Liver (tissue), 8 donors: ENCODE measurements at regions not wholly inside any gene's neighbourhood (a gene's known extent, or its start where the extent isn't known, plus 50 kb on each side); places are given as distances from the start of the nearest gene placed in this dataset.

Source experiments
- DNase-seq: peaks from one replicate; pipeline ENCODE4 v3.0.0-alpha.2; 2017; ENCODE audit warnings: low spot score
- H3K27ac ChIP-seq, 2 donors: one replicate each; pipeline ENCODE4 v1.7.0; 2013; ENCODE audit warnings: inconsistent platforms in 2 of 2, low read length in 2 of 2, control low read depth in 1 of 2, low read depth in 1 of 2, mild to moderate bottlenecking in 1 of 2
- H3K27me3 ChIP-seq, 4 donors: one replicate each; pipeline versions ENCODE4 v1.6.1 to v1.7.0; 2013; ENCODE audit warnings: low read length in 3 of 4, inconsistent platforms in 1 of 4, mild to moderate bottlenecking in 1 of 4, moderate library complexity in 1 of 4; ENCODE audit not compliant: control insufficient read depth in 4 of 4, insufficient read depth in 4 of 4
- H3K36me3 ChIP-seq, 4 donors: one replicate each; pipeline versions ENCODE4 v1.6.1 to v1.7.0; 2013; ENCODE audit warnings: low read length in 3 of 4, mild to moderate bottlenecking in 3 of 4, low read depth in 1 of 4, moderate library complexity in 1 of 4; ENCODE audit not compliant: control insufficient read depth in 4 of 4, insufficient read depth in 3 of 4
- H3K4me1 ChIP-seq, 4 donors: one replicate each; pipeline versions ENCODE4 v1.6.1 to v1.7.0; 2013; ENCODE audit warnings: low read length in 3 of 4, mild to moderate bottlenecking in 3 of 4, moderate library complexity in 1 of 4; ENCODE audit not compliant: control insufficient read depth in 4 of 4, insufficient read depth in 4 of 4
- H3K4me3 ChIP-seq, 3 donors: one replicate each; pipeline versions ENCODE4 v1.6.1 to v1.7.0; 2013; ENCODE audit warnings: low read length in 3 of 3, control low read depth in 1 of 3, low read depth in 1 of 3, mild to moderate bottlenecking in 1 of 3
- H3K9ac ChIP-seq, 2 donors: one replicate each; pipeline ENCODE4 v1.7.0; 2013; ENCODE audit warnings: low read length in 2 of 2, mild to moderate bottlenecking in 2 of 2, moderate library complexity in 2 of 2, control low read depth in 1 of 2, low read depth in 1 of 2
- H3K9me3 ChIP-seq, 4 donors: one replicate each; pipeline versions ENCODE4 v1.6.1 to v1.7.0; 2013; ENCODE audit warnings: low read length in 3 of 4; ENCODE audit not compliant: control insufficient read depth in 4 of 4
- CTCF ChIP-seq: fragments of 150-350 bp; IDR thresholded peaks from 2 replicates; pipeline ENCODE4 v1.5.1; 2017; ENCODE audit warnings: improper control_type of control experiment, low read depth, low read length; ENCODE audit not compliant: missing input control
- EGR1 ChIP-seq, 2 donors: IDR thresholded peaks; 2 replicates each; pipeline ENCODE4 v1.6.1; 2016 to 2018; ENCODE audit warnings: antibody characterized with exemption in 2 of 2, low read depth in 2 of 2
- FOXA1 ChIP-seq: IDR thresholded peaks from 2 replicates; pipeline ENCODE4 v1.6.1; 2016; ENCODE audit warnings: antibody characterized with exemption
- GABPA ChIP-seq, 2 donors: IDR thresholded peaks in 1 of 2; conservative IDR thresholded peaks in 1 of 2; 2 replicates each; pipeline ENCODE4 v1.6.1; 2016; ENCODE audit warnings: antibody characterized with exemption in 2 of 2, mild to moderate bottlenecking in 1 of 2, moderate library complexity in 1 of 2
- HNF4A ChIP-seq, 2 donors: conservative IDR thresholded peaks; 2 replicates each; pipeline ENCODE4 v1.6.1; 2016; ENCODE audit warnings: antibody characterized with exemption in 2 of 2, mild to moderate bottlenecking in 2 of 2
- HNF4G ChIP-seq: IDR thresholded peaks from 2 replicates; pipeline ENCODE4 v1.6.1; 2016; ENCODE audit warnings: antibody characterized with exemption
- JUND ChIP-seq, 2 donors: IDR thresholded peaks; 2 replicates each; pipeline ENCODE4 v1.6.1; 2016; ENCODE audit warnings: antibody characterized with exemption in 2 of 2
- NR2F2 ChIP-seq: IDR thresholded peaks from 2 replicates; pipeline ENCODE4 v1.6.1; 2016; ENCODE audit warnings: antibody characterized with exemption
- RAD21 ChIP-seq, 2 donors: IDR thresholded peaks; 2 replicates each; pipeline ENCODE4 v1.6.1; 2016; ENCODE audit warnings: antibody characterized with exemption in 2 of 2, mild to moderate bottlenecking in 2 of 2
- RXRA ChIP-seq, 2 donors: IDR thresholded peaks; 2 replicates each; pipeline ENCODE4 v1.6.1; 2017 to 2018; ENCODE audit warnings: antibody characterized with exemption in 2 of 2, mild to moderate bottlenecking in 1 of 2
- SP1 ChIP-seq: IDR thresholded peaks from 2 replicates; pipeline ENCODE4 v1.6.1; 2018; ENCODE audit warnings: antibody characterized with exemption, mild to moderate bottlenecking
- TAF1 ChIP-seq: conservative IDR thresholded peaks from 2 replicates; pipeline ENCODE4 v1.6.1; 2016; ENCODE audit warnings: antibody characterized with exemption, mild to moderate bottlenecking
- YY1 ChIP-seq: IDR thresholded peaks from 2 replicates; pipeline ENCODE4 v1.6.1; 2016; ENCODE audit warnings: antibody characterized with exemption, mild to moderate bottlenecking
- ZBTB33 ChIP-seq: IDR thresholded peaks from 2 replicates; pipeline ENCODE4 v1.6.1; 2016; ENCODE audit warnings: antibody characterized with exemption
- WGBS: extraction: QIAGEN DNeasy Blood & Tissue Kit; methylation state at CpG from one replicate; pipeline ENCODE4 v1.1.7; 2013; 5-methylcytosine and 5-hydroxymethylcytosine counted together
- TF ChIP-seq, protein P1 (sequence below): IDR thresholded peaks from 2 replicates; pipeline ENCODE4 v1.6.1; 2016; ENCODE audit warnings: antibody characterized with exemption
- TF ChIP-seq, protein P2 (sequence below): IDR thresholded peaks from 2 replicates; pipeline ENCODE4 v1.6.1; 2016; ENCODE audit warnings: antibody characterized with exemption
- donor health status: healthy.
- donor health status: healthy.
- donor health status: healthy.
- donor health status: healthy.
- donor health status: healthy.

- no peaks in the 10 kb centered on the region for H3K36me3 ChIP-seq
- TF ChIP-seq NR2F2 (peak; percentile 47), RAD21 (IDR thresholded peaks at IDR 0.05) (no peak)
- DNase-seq, result no peak
- 86% methylated on average over 9 of the region's 9 CpGs for WGBS
- H3K27ac ChIP-seq, result no peak overlapping the region
- no peak overlapping the region for H3K4me3 ChIP-seq
- H3K27me3 ChIP-seq, result no peaks in the 10 kb centered on the region
- no peaks in the 10 kb centered on the region for H3K9me3 ChIP-seq
- H3K4me1 ChIP-seq, result peaks cover 0 to 5% (median 1%) of the 10 kb centered on the region in 4 donors
- H3K9ac ChIP-seq, result no peak overlapping the region
These were observed 113.0 kb downstream of the QPCT start for GRCh38 chr2:37457401-37457901.

DNA sequence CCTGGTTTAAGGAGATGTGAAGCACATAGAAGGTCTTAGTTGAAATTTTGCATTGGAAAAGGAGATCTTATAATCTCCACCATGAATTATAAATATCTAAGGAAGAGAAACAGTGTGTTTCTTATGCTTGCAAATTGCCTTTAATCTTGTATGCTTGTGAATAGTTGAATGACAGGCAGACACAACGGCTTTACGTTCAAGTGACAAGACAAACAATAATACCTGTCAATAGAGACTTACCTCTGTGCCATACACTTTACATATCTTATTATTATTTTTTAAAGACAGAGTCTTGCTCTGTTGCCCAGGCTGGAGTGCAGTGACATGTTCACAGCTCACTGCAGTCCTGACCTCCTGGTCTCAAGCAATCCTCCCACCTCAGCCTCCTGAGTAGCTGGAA, 113.7 kb downstream of the QPCT start:
- TF ChIP-seq HNF4G (no peak), SP1 (no peak), EGR1 (IDR thresholded peaks at IDR 0.05; ENCODE audit: low read depth in 2 of 2) (no peak), JUND (IDR thresholded peaks at IDR 0.05) (no peak), RXRA (IDR thresholded peaks at IDR 0.05) (no peak), CTCF (no peak), GABPA (IDR thresholded peaks at IDR 0.05 in 1 of 2, conservative IDR thresholded peaks at IDR 0.05 in 1 of 2) (no peak), FOXA1 (no peak), RAD21 (IDR thresholded peaks at IDR 0.05) (no peak), HNF4A (conservative IDR thresholded peaks at IDR 0.05) (no peak), TAF1 (no peak), YY1 (no peak)
- TF ChIP-seq, protein P1, sequence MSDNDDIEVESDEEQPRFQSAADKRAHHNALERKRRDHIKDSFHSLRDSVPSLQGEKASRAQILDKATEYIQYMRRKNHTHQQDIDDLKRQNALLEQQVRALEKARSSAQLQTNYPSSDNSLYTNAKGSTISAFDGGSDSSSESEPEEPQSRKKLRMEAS, result no peak
- TF ChIP-seq, protein P2, sequence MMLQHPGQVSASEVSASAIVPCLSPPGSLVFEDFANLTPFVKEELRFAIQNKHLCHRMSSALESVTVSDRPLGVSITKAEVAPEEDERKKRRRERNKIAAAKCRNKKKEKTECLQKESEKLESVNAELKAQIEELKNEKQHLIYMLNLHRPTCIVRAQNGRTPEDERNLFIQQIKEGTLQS, result no peak

DNA sequence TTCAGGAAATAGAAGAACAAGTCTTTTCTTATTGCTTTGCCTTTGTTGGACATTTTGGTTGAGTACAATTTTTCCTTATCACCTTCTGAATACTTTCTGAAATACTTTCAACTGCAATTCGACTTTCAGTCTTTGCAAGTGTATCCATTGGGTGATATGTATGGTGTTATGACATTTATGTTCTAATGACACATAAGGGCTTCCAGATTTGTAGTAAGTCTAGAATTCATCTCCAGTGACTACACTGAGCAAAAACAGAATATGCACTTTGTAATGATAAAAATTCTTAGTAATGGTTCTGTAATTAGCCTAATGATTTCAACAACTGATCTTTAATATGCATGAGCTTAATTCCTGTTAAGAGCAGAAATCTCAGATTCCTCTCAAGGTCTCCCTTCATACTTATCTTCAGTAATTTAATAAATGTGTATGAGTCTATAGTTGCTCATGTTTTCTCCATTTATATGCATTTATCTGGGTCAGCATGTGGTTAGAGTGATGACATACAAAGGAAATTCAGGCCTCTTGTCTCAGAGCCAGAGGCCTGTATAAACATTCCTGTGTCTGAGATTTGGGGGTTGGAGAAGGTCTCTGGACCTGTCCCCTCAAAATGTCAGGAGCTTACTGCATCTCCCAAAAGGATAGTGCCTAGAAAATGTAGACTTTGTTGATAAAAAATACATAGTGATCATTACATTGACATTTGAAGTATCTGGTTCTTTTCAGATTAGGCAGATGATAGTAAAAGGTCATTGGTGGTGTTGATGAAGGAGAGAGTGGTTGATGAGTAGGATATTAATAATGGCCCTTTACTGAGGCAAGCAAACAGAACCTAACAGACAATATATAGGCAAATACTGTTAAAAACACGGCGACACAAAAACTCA, 114.9 kb downstream of the QPCT start:
- H3K9me3 ChIP-seq, result no peaks in the 10 kb centered on the region
- H3K9ac ChIP-seq, result no peak overlapping the region
- H3K4me3 ChIP-seq, result no peak overlapping the region
- H3K27ac ChIP-seq, result no peak overlapping the region
- H3K4me1 ChIP-seq, result peaks cover 0 to 5% (median 1%) of the 10 kb centered on the region in 4 donors
- no peaks in the 10 kb centered on the region for H3K27me3 ChIP-seq
- DNase-seq, result no peak
- H3K36me3 ChIP-seq, result no peaks in the 10 kb centered on the region
- WGBS, result 89% methylated on average over 3 of the region's 3 CpGs
- TF ChIP-seq FOXA1 (no peak), ZBTB33 (no peak), HNF4G (no peak), EGR1 (IDR thresholded peaks at IDR 0.05; ENCODE audit: low read depth in 2 of 2) (no peak), YY1 (no peak), CTCF (no peak), SP1 (no peak), HNF4A (conservative IDR thresholded peaks at IDR 0.05) (no peak)
- TF ChIP-seq, protein P2, result no peak

More for the DNA sequence above, 113.7 kb downstream of the QPCT start:
- DNase-seq, result no peak
- Histone ChIP-seq H3K4me1 (peaks cover 0 to 5% (median 1%) of the 10 kb centered on the region in 4 donors), H3K4me3 (no peak overlapping the region), H3K9ac (no peak overlapping the region), H3K36me3 (no peaks in the 10 kb centered on the region), H3K9me3 (no peaks in the 10 kb centered on the region), H3K27ac (no peak overlapping the region), H3K27me3 (no peaks in the 10 kb centered on the region)
- WGBS, result 95% methylated on average over 2 of the region's 2 CpGs
